ENCODE measurements at regions not wholly inside any gene's neighbourhood (a gene's known extent, or its start where the extent isn't known, plus 50 kb on each side); places are given as distances from the start of the nearest gene placed in this dataset.

GRCh38 chr2:196271795-196272194, 100.4 kb upstream of the STK17B start:
- TF ChIP-seq CTCF (IDR thresholded peaks at IDR 0.05) = no peak
- no peak for TF ChIP-seq POLR2AphosphoS5 (IDR thresholded peaks at IDR 0.05)
- no peak for TF ChIP-seq POLR2A (IDR thresholded peaks at IDR 0.05)

Data from stomach (tissue), 4 donors.